ENCODE measurements at regions not wholly inside any gene's neighbourhood (a gene's known extent, or its start where the extent isn't known, plus 50 kb on each side); places are given as distances from the start of the nearest gene placed in this dataset.
"Not testable (repeated sequence)": the region's sequence is repeated elsewhere in the genome, so short reads cannot be mapped to it uniquely, and the experiment has no call there.

GRCh38 chr7:81887098-81888090 is 117.5 kb upstream of the HGF start:
- peak; percentile 35 for DNase-seq

- DNase-seq, result no peak
Measured at GRCh38 chr7:81886211-81886764, 116.4 kb upstream of the HGF start.

- DNase-seq, result no peak
Measured at GRCh38 chr7:81884817-81885216, 115.0 kb upstream of the HGF start.

- no peak for DNase-seq
Measured at GRCh38 chr7:81883801-81884393, 114.0 kb upstream of the HGF start.

GRCh38 chr7:81882086-81882485 is 112.2 kb upstream of the HGF start:
- DNase-seq, result no peak

GRCh38 chr7:81877890-81878289 is 108.0 kb upstream of the HGF start:
- DNase-seq, result no peak

GRCh38 chr7:81873559-81873958 is 103.7 kb upstream of the HGF start:
- DNase-seq, result no peak

- DNase-seq, result no peak
Measured at GRCh38 chr7:81871606-81872265, 101.9 kb upstream of the HGF start.

GRCh38 chr7:81870608-81871007 is 100.8 kb upstream of the HGF start:
- DNase-seq, result no peak

- DNase-seq, result no peak
Measured at GRCh38 chr7:81869670-81870069, 99.8 kb upstream of the HGF start.

- no peak for DNase-seq
Measured at GRCh38 chr7:81865754-81866153, 95.9 kb upstream of the HGF start.

- DNase-seq, result no peak
Measured at GRCh38 chr7:81859433-81859832, 89.6 kb upstream of the HGF start.

GRCh38 chr7:81858820-81859219 is 89.0 kb upstream of the HGF start:
- DNase-seq, result not testable (repeated sequence)

GRCh38 chr7:81857385-81857784 is 87.5 kb upstream of the HGF start:
- no peak for DNase-seq

- no peak for DNase-seq
Measured at GRCh38 chr7:81854518-81854917, 84.7 kb upstream of the HGF start.

- DNase-seq, result no peak
Measured at GRCh38 chr7:81852701-81853100, 82.9 kb upstream of the HGF start.

GRCh38 chr7:81851413-81851812 is 81.6 kb upstream of the HGF start:
- no peak for DNase-seq

- DNase-seq, result no peak
Measured at GRCh38 chr7:81846398-81846797, 76.6 kb upstream of the HGF start.

- DNase-seq, result no peak
Measured at GRCh38 chr7:81845744-81846241, 75.9 kb upstream of the HGF start.

GRCh38 chr7:81843657-81844056 is 73.8 kb upstream of the HGF start:
- DNase-seq, result not testable (repeated sequence)

GRCh38 chr7:81842361-81842760 is 72.5 kb upstream of the HGF start:
- no peak for DNase-seq

- DNase-seq, result no peak
Measured at GRCh38 chr7:81839708-81840369, 70.0 kb upstream of the HGF start.

- DNase-seq, result no peak
Measured at GRCh38 chr7:81833401-81833800, 63.6 kb upstream of the HGF start.
